ENCODE measurements at regions not wholly inside any gene's neighbourhood (a gene's known extent, or its start where the extent isn't known, plus 50 kb on each side); places are given as distances from the start of the nearest gene placed in this dataset.

- no peak for TF ChIP-seq CHD2 (IDR thresholded peaks at IDR 0.05; ENCODE audit: low read depth, low read length)
- TF ChIP-seq FOXJ3 (CRISPR knock-in tag; IDR thresholded peaks at IDR 0.05) = no peak
- no peak for TF ChIP-seq XRCC4 (IDR thresholded peaks at IDR 0.05; ENCODE audit: extremely low read depth, insufficient read depth, insufficient read length)
Measured at GRCh38 chr3:159236321-159236720, 434.5 kb downstream of the MFSD1 start (continued).

- Histone ChIP-seq H2AFZ (ENCODE audit: low read depth, low read length) (no peak overlapping the region), H3K27ac (ENCODE audit: extremely low read depth, low read depth, low read length) (no peak overlapping the region), H3K27me3 (ENCODE audit: control insufficient read depth in 2 of 2, insufficient read depth in 2 of 2, low read length in 2 of 2) (no peaks in the 10 kb centered on the region), H4K20me1 (replicated peaks; ENCODE audit: control insufficient read depth, insufficient read depth, low read length) (no peaks in the 10 kb centered on the region), H3K36me3 (ENCODE audit: control insufficient read depth, insufficient read depth, low read length) (no peaks in the 10 kb centered on the region), H3K4me1 (replicated peaks in 1 of 2; ENCODE audit: control insufficient read depth in 2 of 2, insufficient read depth in 2 of 2, low read length in 2 of 2) (no peaks in the 10 kb centered on the region), H3K4me2 (ENCODE audit: insufficient read depth, low read length) (no peak overlapping the region), H3K9ac (ENCODE audit: insufficient read depth in 1 of 2, low read depth in 2 of 2, low read length in 2 of 2) (no peak overlapping the region), H3K4me3 (no peak overlapping the region), H3K9me3 (replicated peaks; ENCODE audit: control insufficient read depth, insufficient read depth, low read depth, low read length) (no peaks in the 10 kb centered on the region), H3K9me1 (ENCODE audit: control insufficient read depth, insufficient read depth, low read length) (no peaks in the 10 kb centered on the region), H3K79me2 (ENCODE audit: control insufficient read depth, insufficient read depth, low read length) (no peaks in the 10 kb centered on the region)
- ChIA-PET CTCF (ENCODE audit: low intra/inter-chr PET ratio) (no interaction called here), POLR2A (no interaction called here)
- ATAC-seq (no peak), FAIRE-seq (no peak), DNase-seq (ENCODE audit: extremely low read depth in 1 of 4, low spot score in 3 of 4) (no peak)
- in situ Hi-C loops (cut with MboI) = no loop called here
- WGBS (ENCODE audit: insufficient coverage, low coverage, missing lambda C conversion rate) = 3% methylated on average over 3 of the region's 3 CpGs
- no TSS peak for BruUV-seq (replicated peaks)
- intact Hi-C loops (cut with micrococcal nuclease) = no loop called here
- no peak for TF ChIP-seq ZNF347 (CRISPR knock-in tag; IDR thresholded peaks at IDR 0.05; ENCODE audit: low read depth)
- TF ChIP-seq ZNF589 (CRISPR knock-in tag; IDR thresholded peaks at IDR 0.05; ENCODE audit: low read depth) = no peak
- no peak for TF ChIP-seq FUS (optimal IDR thresholded peaks at IDR 0.05; ENCODE audit: low read depth, low read length)
- no peak for TF ChIP-seq MYBL2 (IDR thresholded peaks at IDR 0.05; ENCODE audit: low read depth)
- TF ChIP-seq MYBL2 (CRISPR knock-in tag; IDR thresholded peaks at IDR 0.05; ENCODE audit: borderline replicate concordance) = no peak
- TF ChIP-seq GTF2E2 (tag; IDR thresholded peaks at IDR 0.05) = no peak
- no peak for TF ChIP-seq PTBP1 (IDR thresholded peaks at IDR 0.05; ENCODE audit: low read depth, low read length)
- TF ChIP-seq E2F4 (CRISPR knock-in tag; IDR thresholded peaks at IDR 0.05; ENCODE audit: low read depth) = no peak
- no peak for TF ChIP-seq TAF1 (IDR thresholded peaks at IDR 0.05; ENCODE audit: control insufficient read depth, extremely low read depth, insufficient read depth, low read length, severe bottlenecking)
- TF ChIP-seq SMAD4 (CRISPR knock-in tag; conservative IDR thresholded peaks at IDR 0.05) = no peak
- TF ChIP-seq ZHX1 (conservative IDR thresholded peaks at IDR 0.05; ENCODE audit: low read length) = no peak
- no peak for TF ChIP-seq PATZ1 (CRISPR knock-in tag; IDR thresholded peaks at IDR 0.05; ENCODE audit: borderline replicate concordance)
Measured at GRCh38 chr3:159237226-159237625, 435.4 kb downstream of the MFSD1 start.
